ENCODE measurements at regions not wholly inside any gene's neighbourhood (a gene's known extent, or its start where the extent isn't known, plus 50 kb on each side); places are given as distances from the start of the nearest gene placed in this dataset.

DNA sequence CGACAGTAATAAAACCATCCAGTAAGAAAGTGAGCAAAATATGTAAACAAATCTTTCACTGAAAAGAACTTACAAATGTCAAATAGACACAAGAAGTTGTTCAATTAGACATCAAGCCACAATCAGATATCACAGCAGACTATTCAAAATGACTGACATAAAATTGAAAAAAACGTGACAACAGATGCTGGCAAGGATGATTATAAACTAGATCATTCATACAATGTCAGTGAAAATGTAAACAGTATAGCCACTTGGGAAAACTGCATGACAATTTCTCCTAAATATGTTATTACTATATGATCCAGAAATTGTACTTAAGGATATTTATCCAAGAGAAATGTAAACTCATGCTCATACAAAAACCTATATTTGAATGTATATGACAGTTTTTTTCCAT lies 609.4 kb upstream of the CNTNAP5 start:
- H3K4me3 Mint-ChIP-seq (ENCODE audit: unreplicated experiment), result no peak overlapping the region
- no peak overlapping the region for H3K27ac Mint-ChIP-seq (ENCODE audit: low read depth, unreplicated experiment)
- no peaks in the 10 kb centered on the region for H3K27me3 Mint-ChIP-seq (ENCODE audit: insufficient read depth, unreplicated experiment)
- intact Hi-C loops (cut with micrococcal nuclease), result no loop called here
- POLR2A ChIA-PET, result no interaction called here
- TF ChIP-seq, protein P1, sequence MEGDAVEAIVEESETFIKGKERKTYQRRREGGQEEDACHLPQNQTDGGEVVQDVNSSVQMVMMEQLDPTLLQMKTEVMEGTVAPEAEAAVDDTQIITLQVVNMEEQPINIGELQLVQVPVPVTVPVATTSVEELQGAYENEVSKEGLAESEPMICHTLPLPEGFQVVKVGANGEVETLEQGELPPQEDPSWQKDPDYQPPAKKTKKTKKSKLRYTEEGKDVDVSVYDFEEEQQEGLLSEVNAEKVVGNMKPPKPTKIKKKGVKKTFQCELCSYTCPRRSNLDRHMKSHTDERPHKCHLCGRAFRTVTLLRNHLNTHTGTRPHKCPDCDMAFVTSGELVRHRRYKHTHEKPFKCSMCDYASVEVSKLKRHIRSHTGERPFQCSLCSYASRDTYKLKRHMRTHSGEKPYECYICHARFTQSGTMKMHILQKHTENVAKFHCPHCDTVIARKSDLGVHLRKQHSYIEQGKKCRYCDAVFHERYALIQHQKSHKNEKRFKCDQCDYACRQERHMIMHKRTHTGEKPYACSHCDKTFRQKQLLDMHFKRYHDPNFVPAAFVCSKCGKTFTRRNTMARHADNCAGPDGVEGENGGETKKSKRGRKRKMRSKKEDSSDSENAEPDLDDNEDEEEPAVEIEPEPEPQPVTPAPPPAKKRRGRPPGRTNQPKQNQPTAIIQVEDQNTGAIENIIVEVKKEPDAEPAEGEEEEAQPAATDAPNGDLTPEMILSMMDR (IDR thresholded peaks at IDR 0.05; ENCODE audit: unreplicated experiment), result no peak
- no peaks in the 10 kb centered on the region for H3K4me1 Mint-ChIP-seq (ENCODE audit: insufficient read depth, unreplicated experiment)
- H3K9me3 Mint-ChIP-seq (ENCODE audit: unreplicated experiment), result no peaks in the 10 kb centered on the region
- BruUV-seq (replicated peaks), result no TSS peak
- CTCF ChIA-PET, result no interaction called here
- H3K36me3 Mint-ChIP-seq (ENCODE audit: insufficient read depth, unreplicated experiment), result no peaks in the 10 kb centered on the region
- DNase-seq (ENCODE audit: unreplicated experiment), result no peak

DNA sequence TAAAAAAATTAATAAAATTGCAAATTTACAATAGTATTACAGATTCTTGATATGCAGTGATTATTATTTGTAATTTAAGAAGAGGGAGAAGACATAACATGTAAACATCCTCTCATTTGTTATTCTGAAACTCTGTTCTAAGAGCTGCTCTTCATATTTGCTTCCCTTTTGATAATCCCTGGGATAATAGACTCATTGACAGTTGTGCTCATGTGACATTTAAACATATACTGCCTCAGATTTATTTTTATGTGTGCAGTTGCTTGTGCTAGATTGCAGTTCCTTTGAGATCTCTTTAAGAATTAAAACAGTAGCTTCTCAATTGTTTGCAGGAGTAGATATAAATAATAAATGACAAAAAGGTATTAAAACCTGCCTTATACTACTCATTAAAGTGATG lies 605.1 kb upstream of the CNTNAP5 start:
- peaks cover 7% of the 10 kb centered on the region for H3K9me3 Mint-ChIP-seq (ENCODE audit: unreplicated experiment)

DNA sequence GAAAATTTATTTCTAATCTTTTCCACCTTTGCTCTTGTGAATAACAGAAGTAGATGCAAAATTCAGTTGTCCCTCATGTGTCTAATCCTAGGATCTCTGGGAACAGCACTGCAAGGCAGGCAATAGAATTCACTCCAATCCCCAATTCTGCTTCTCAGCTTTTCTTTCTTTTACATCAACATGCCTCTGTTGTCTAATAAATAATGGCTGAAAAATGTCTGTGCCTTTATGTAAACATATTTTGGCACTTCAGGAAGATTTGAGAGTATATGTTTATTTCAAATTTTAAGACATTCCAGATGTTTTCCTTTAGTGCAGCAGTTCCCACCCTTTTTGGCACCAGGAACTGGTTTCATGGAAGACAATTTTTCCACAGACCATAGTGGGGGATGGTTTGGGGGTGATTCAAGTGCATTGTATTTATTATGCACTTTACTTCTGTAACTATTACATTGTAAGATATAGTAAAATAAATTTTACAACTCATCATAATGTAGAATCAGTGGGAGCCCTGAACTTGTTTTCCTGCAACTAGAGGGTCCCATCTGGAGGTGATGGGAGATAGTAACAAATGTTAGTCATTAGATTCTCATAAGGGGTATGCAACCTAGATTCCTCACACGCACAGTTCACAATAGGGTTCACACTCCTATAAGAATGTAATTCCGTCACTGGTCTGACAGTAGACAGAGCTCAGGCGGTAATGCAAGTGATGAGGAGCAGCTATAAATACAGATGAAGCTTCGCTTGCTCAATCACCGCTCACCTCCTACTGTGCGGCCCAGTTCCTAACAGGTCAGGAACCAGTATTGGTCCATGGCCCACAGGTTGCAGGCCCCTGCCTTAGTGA lies 590.3 kb upstream of the CNTNAP5 start:
- Mint-ChIP-seq H3K4me3 (ENCODE audit: unreplicated experiment) (no peak overlapping the region), H3K36me3 (ENCODE audit: insufficient read depth, unreplicated experiment) (no peaks in the 10 kb centered on the region), H3K4me1 (ENCODE audit: insufficient read depth, unreplicated experiment) (no peaks in the 10 kb centered on the region), H3K27ac (ENCODE audit: low read depth, unreplicated experiment) (no peak overlapping the region), H3K9me3 (ENCODE audit: unreplicated experiment) (peaks cover 6% of the 10 kb centered on the region), H3K27me3 (ENCODE audit: insufficient read depth, unreplicated experiment) (no peaks in the 10 kb centered on the region)
- no peak for DNase-seq (ENCODE audit: unreplicated experiment)
- POLR2A ChIA-PET, result no interaction called here
- intact Hi-C loops (cut with micrococcal nuclease), result no loop called here
- TF ChIP-seq, protein P1 (IDR thresholded peaks at IDR 0.05; ENCODE audit: unreplicated experiment), result no peak
- CTCF ChIA-PET, result no interaction called here
- BruUV-seq (replicated peaks), result no TSS peak

More for the DNA sequence above, 605.1 kb upstream of the CNTNAP5 start:
- TF ChIP-seq, protein P1 (IDR thresholded peaks at IDR 0.05; ENCODE audit: unreplicated experiment), result no peak
- BruUV-seq (replicated peaks), result no TSS peak
- intact Hi-C loops (cut with micrococcal nuclease), result no loop called here
- Mint-ChIP-seq H3K36me3 (ENCODE audit: insufficient read depth, unreplicated experiment) (no peaks in the 10 kb centered on the region), H3K4me3 (ENCODE audit: unreplicated experiment) (no peak overlapping the region), H3K27me3 (ENCODE audit: insufficient read depth, unreplicated experiment) (no peaks in the 10 kb centered on the region), H3K27ac (ENCODE audit: low read depth, unreplicated experiment) (no peak overlapping the region), H3K4me1 (ENCODE audit: insufficient read depth, unreplicated experiment) (no peaks in the 10 kb centered on the region)
- CTCF ChIA-PET, result no interaction called here
- DNase-seq (ENCODE audit: unreplicated experiment), result no peak
- POLR2A ChIA-PET, result no interaction called here

DNA sequence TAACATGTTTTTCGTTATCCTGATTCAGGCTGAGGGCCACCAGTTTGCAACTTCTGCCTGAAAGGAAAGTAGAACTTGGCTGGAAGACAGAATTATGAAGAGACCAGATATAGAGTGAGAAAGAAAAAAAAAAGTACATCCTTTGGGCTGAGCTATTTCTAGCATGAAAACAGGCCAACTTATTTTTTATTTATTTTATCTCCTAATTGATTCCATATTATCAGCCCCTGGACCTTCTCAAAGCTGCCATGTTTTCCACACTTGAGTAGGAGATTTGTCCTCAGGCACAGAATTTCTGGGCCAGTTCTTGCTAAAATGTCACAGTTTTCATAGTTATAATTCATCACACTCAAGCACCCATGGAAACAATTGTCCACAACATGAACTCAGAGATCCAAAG lies 586.8 kb upstream of the CNTNAP5 start:
- ChIA-PET CTCF (no interaction called here), POLR2A (no interaction called here)
- Mint-ChIP-seq H3K4me1 (ENCODE audit: insufficient read depth, unreplicated experiment) (no peaks in the 10 kb centered on the region), H3K27ac (ENCODE audit: low read depth, unreplicated experiment) (no peak overlapping the region), H3K36me3 (ENCODE audit: insufficient read depth, unreplicated experiment) (no peaks in the 10 kb centered on the region), H3K9me3 (ENCODE audit: unreplicated experiment) (peaks cover 6% of the 10 kb centered on the region), H3K4me3 (ENCODE audit: unreplicated experiment) (no peak overlapping the region), H3K27me3 (ENCODE audit: insufficient read depth, unreplicated experiment) (no peaks in the 10 kb centered on the region)
- DNase-seq (ENCODE audit: unreplicated experiment), result no peak
- TF ChIP-seq, protein P1 (IDR thresholded peaks at IDR 0.05; ENCODE audit: unreplicated experiment), result no peak
- BruUV-seq (replicated peaks), result no TSS peak
- intact Hi-C loops (cut with micrococcal nuclease), result no loop called here

All from MCF 10A (cell line).